HUES48 (cell line): ENCODE measurements at regions not wholly inside any gene's neighbourhood (a gene's known extent, or its start where the extent isn't known, plus 50 kb on each side); places are given as distances from the start of the nearest gene placed in this dataset.
"Not testable (repeated sequence)": the region's sequence is repeated elsewhere in the genome, so short reads cannot be mapped to it uniquely, and the experiment has no call there.

Experiments
- H3K27ac ChIP-seq: one replicate; pipeline ENCODE4 v1.7.0; 2013; ENCODE audit warnings: low read depth, low read length, inconsistent platforms
- H3K27me3 ChIP-seq: 2 replicates; pipeline ENCODE4 v1.6.1; 2013; ENCODE audit warnings: mild to moderate bottlenecking, low read length; ENCODE audit not compliant: control insufficient read depth, insufficient read depth
- H3K36me3 ChIP-seq: 2 replicates; pipeline ENCODE4 v1.6.1; 2013; ENCODE audit warnings: low read length; ENCODE audit not compliant: control insufficient read depth, insufficient read depth
- H3K4me1 ChIP-seq: 2 replicates; pipeline ENCODE4 v1.6.1; 2013; ENCODE audit warnings: mild to moderate bottlenecking, low read length; ENCODE audit not compliant: control insufficient read depth, insufficient read depth
- H3K4me3 ChIP-seq: 2 replicates; pipeline ENCODE4 v1.5.1; 2013; ENCODE audit warnings: mild to moderate bottlenecking, low read depth, low read length
- H3K9ac ChIP-seq: 2 replicates; pipeline ENCODE4 v1.6.1; 2013; ENCODE audit warnings: mild to moderate bottlenecking, low read depth, low read length, moderate library complexity
- H3K9me3 ChIP-seq: 2 replicates; pipeline ENCODE4 v1.6.1; 2013; ENCODE audit warnings: low read length; ENCODE audit not compliant: control insufficient read depth, insufficient read depth

GRCh38 chr7:41399171-41399570 lies 303.7 kb downstream of the INHBA start:
- no peak overlapping the region for H3K27ac ChIP-seq
- H3K4me1 ChIP-seq: peaks cover 6% of the 10 kb centered on the region; the same call in 1 of the 2 replicates
- H3K27me3 ChIP-seq: no peaks in the 10 kb centered on the region
- no peak overlapping the region for H3K9ac ChIP-seq
- no peak overlapping the region for H3K4me3 ChIP-seq
- H3K9me3 ChIP-seq: no peaks in the 10 kb centered on the region
- H3K36me3 ChIP-seq: no peaks in the 10 kb centered on the region

DNA sequence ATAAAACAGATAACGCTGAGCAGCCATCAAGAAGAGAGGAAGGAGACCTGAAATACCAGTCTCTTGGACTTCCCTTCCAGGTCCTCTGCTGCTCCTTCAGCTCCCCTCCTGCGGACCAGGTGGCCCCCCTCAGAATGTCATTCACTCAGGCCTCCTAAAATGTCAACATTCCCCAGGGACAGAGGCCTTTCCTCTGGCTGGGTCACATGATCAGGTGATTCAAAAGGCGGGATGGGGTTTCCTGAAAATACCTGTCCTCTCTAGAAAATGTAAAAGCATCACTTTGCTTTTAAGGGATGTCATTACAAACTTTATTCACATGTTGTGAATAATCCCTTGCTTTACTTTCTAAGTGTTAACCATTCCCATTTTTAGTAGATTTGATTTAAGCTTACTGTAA lies 311.1 kb downstream of the INHBA start:
- no peak overlapping the region for H3K9ac ChIP-seq
- no peak overlapping the region for H3K4me3 ChIP-seq

GRCh38 chr7:41388933-41389332 lies 314.0 kb downstream of the INHBA start:
- not testable (repeated sequence) for H3K27me3 ChIP-seq, H3K9ac ChIP-seq, H3K36me3 ChIP-seq

More for the DNA sequence above, 311.1 kb downstream of the INHBA start:
- Histone ChIP-seq H3K4me1 (no peaks in the 10 kb centered on the region), H3K27ac (no peak overlapping the region), H3K27me3 (no peaks in the 10 kb centered on the region), H3K9me3 (no peaks in the 10 kb centered on the region), H3K36me3 (no peaks in the 10 kb centered on the region)

GRCh38 chr7:41385996-41386395 lies 316.9 kb downstream of the INHBA start:
- Histone ChIP-seq H3K27me3 (no peaks in the 10 kb centered on the region), H3K4me1 (no peaks in the 10 kb centered on the region), H3K9ac (no peak overlapping the region), H3K36me3 (no peaks in the 10 kb centered on the region), H3K27ac (no peak overlapping the region), H3K9me3 (no peaks in the 10 kb centered on the region), H3K4me3 (no peak overlapping the region)

More at GRCh38 chr7:41388933-41389332, 314.0 kb downstream of the INHBA start:
- not testable (repeated sequence) for H3K4me3 ChIP-seq, H3K4me1 ChIP-seq, H3K9me3 ChIP-seq, H3K27ac ChIP-seq

- Histone ChIP-seq H3K9me3 (no peaks in the 10 kb centered on the region), H3K27me3 (no peaks in the 10 kb centered on the region), H3K27ac (no peak overlapping the region), H3K4me1 (no peaks in the 10 kb centered on the region), H3K4me3 (no peak overlapping the region), H3K9ac (no peak overlapping the region), H3K36me3 (no peaks in the 10 kb centered on the region)
Measured at GRCh38 chr7:41384418-41384817, 318.5 kb downstream of the INHBA start.

DNA sequence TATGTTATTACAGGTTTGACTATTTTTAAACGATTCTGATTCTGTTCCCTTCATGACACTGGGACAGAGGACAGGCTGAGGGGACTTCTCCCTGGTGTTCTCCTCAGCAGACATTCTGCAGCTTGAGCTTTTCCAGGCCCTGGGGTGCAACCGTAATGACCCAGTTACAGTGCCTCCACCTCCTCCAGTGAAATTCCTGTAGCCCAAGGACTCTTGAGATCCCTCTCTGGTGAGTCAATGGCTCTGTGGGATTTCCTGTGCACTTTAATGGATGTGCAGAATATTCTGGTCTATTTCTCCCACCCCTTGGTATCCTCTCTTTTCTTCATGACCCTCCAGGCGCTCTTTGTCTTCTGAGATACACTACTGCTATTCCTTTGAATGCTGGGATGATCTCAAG lies 319.3 kb downstream of the INHBA start:
- Histone ChIP-seq H3K27me3 (no peaks in the 10 kb centered on the region), H3K36me3 (no peaks in the 10 kb centered on the region), H3K9ac (no peak overlapping the region), H3K4me1 (no peaks in the 10 kb centered on the region), H3K27ac (no peak overlapping the region), H3K4me3 (no peak overlapping the region), H3K9me3 (no peaks in the 10 kb centered on the region)

- Histone ChIP-seq H3K4me1 (no peaks in the 10 kb centered on the region), H3K4me3 (no peak overlapping the region), H3K27me3 (no peaks in the 10 kb centered on the region), H3K27ac (no peak overlapping the region), H3K9ac (no peak overlapping the region), H3K36me3 (no peaks in the 10 kb centered on the region), H3K9me3 (no peaks in the 10 kb centered on the region)
Measured at GRCh38 chr7:41378156-41378555, 324.7 kb downstream of the INHBA start.

- Histone ChIP-seq H3K27ac (no peak overlapping the region), H3K4me3 (no peak overlapping the region), H3K4me1 (no peaks in the 10 kb centered on the region)
Measured at GRCh38 chr7:41375582-41375981, 327.3 kb downstream of the INHBA start.

GRCh38 chr7:41374150-41374848 lies 328.6 kb downstream of the INHBA start:
- no peaks in the 10 kb centered on the region for H3K9me3 ChIP-seq
- H3K4me3 ChIP-seq: no peak overlapping the region
- H3K36me3 ChIP-seq: no peaks in the 10 kb centered on the region
- no peak overlapping the region for H3K27ac ChIP-seq
- no peaks in the 10 kb centered on the region for H3K4me1 ChIP-seq
- no peaks in the 10 kb centered on the region for H3K27me3 ChIP-seq
- no peak overlapping the region for H3K9ac ChIP-seq

More at GRCh38 chr7:41375582-41375981, 327.3 kb downstream of the INHBA start:
- no peak overlapping the region for H3K9ac ChIP-seq
- no peaks in the 10 kb centered on the region for H3K27me3 ChIP-seq
- H3K36me3 ChIP-seq: no peaks in the 10 kb centered on the region
- H3K9me3 ChIP-seq: no peaks in the 10 kb centered on the region

GRCh38 chr7:41367967-41368882 lies 334.7 kb downstream of the INHBA start:
- Histone ChIP-seq H3K27ac (no peak overlapping the region), H3K9ac (no peak overlapping the region), H3K4me1 (no peaks in the 10 kb centered on the region), H3K36me3 (no peaks in the 10 kb centered on the region), H3K9me3 (no peaks in the 10 kb centered on the region), H3K27me3 (no peaks in the 10 kb centered on the region), H3K4me3 (no peak overlapping the region)

DNA sequence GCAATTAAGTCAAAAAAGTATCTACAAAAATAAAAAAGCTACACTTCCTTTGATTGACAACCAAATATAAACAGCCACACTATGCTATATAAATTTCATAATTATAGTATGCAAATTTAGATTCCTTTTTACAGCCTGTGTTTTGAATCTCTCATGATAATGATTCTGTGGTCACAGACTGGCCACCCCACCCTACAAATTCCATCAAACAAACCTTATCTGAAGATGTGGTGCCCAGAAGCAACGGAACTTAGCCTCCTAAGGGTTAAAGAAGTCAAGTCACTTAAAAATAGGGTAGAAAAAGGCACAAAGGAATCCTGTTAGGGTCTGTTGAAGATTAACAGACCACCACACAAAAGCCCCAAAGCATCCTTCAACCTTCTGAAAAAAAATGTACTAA lies 351.8 kb downstream of the INHBA start:
- Histone ChIP-seq H3K27me3 (no peaks in the 10 kb centered on the region), H3K9me3 (no peaks in the 10 kb centered on the region), H3K36me3 (no peaks in the 10 kb centered on the region), H3K27ac (no peak overlapping the region), H3K4me3 (no peak overlapping the region), H3K4me1 (no peaks in the 10 kb centered on the region), H3K9ac (no peak overlapping the region)
